NB4 (cell line): ENCODE measurements at regions not wholly inside any gene's neighbourhood (a gene's known extent, or its start where the extent isn't known, plus 50 kb on each side); places are given as distances from the start of the nearest gene placed in this dataset.
A peak's percentile ranks its signal among the peaks of the same experiment; 100 is the strongest.

Experiments used
- DNase-seq: peaks from one replicate; pipeline ENCODE4 v3.0.0; 2010; ENCODE audit warnings: low read depth
- H3K4me3 ChIP-seq: one replicate; pipeline ENCODE4 v1.5.1; 2011; ENCODE audit warnings: mild to moderate bottlenecking, low read depth, low read length, moderate library complexity
- MYC ChIP-seq: IDR thresholded peaks from 2 replicates; pipeline ENCODE4 v1.6.1; 2011; ENCODE audit warnings: low read depth, low read length
- POLR2A ChIP-seq: IDR thresholded peaks from 2 replicates; pipeline ENCODE4 v1.6.1; 2011; ENCODE audit warnings: mild to moderate bottlenecking; ENCODE audit not compliant: insufficient read length; ENCODE audit errors: extremely low read depth
- TF ChIP-seq, protein P1 (sequence below): IDR thresholded peaks from one replicate; pipeline ENCODE4 v1.5.1; 2012; ENCODE audit warnings: low read depth, low read length
- TF ChIP-seq, protein P2 (sequence below): IDR thresholded peaks from 2 replicates; pipeline ENCODE4 v1.6.1; 2011; ENCODE audit warnings: low read depth, low read length

GRCh38 chr2:225182126-225182525 is 139.9 kb upstream of the DOCK10 start:
- DNase-seq: no peak
- TF ChIP-seq, protein P1, sequence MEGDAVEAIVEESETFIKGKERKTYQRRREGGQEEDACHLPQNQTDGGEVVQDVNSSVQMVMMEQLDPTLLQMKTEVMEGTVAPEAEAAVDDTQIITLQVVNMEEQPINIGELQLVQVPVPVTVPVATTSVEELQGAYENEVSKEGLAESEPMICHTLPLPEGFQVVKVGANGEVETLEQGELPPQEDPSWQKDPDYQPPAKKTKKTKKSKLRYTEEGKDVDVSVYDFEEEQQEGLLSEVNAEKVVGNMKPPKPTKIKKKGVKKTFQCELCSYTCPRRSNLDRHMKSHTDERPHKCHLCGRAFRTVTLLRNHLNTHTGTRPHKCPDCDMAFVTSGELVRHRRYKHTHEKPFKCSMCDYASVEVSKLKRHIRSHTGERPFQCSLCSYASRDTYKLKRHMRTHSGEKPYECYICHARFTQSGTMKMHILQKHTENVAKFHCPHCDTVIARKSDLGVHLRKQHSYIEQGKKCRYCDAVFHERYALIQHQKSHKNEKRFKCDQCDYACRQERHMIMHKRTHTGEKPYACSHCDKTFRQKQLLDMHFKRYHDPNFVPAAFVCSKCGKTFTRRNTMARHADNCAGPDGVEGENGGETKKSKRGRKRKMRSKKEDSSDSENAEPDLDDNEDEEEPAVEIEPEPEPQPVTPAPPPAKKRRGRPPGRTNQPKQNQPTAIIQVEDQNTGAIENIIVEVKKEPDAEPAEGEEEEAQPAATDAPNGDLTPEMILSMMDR: no peak
- no peak for TF ChIP-seq MYC
- TF ChIP-seq, protein P2, sequence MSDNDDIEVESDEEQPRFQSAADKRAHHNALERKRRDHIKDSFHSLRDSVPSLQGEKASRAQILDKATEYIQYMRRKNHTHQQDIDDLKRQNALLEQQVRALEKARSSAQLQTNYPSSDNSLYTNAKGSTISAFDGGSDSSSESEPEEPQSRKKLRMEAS: no peak
- no peak for TF ChIP-seq POLR2A
- H3K4me3 ChIP-seq: no peak overlapping the region

DNA sequence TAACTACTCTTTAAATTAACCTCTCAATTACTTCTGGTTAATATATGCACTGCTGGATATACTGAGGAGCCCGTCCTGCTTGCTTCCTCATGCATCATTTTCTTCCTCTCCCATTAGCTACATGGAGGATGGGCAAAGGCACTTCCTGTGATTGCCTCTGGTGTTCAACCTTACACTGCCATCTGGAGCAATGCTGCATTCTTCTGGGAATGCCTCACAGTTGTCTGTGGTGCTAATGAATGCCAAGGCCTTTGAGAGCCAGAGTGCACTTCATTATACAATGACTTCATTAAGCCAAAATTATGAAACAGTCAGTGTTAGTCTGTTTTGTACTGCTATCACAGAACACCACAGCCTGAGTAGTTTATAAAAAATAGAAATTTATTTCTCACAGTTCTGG is 134.8 kb upstream of the DOCK10 start:
- H3K4me3 ChIP-seq: no peak overlapping the region
- no peak for DNase-seq
- TF ChIP-seq, protein P2: no peak
- TF ChIP-seq, protein P1: no peak
- TF ChIP-seq MYC: no peak

DNA sequence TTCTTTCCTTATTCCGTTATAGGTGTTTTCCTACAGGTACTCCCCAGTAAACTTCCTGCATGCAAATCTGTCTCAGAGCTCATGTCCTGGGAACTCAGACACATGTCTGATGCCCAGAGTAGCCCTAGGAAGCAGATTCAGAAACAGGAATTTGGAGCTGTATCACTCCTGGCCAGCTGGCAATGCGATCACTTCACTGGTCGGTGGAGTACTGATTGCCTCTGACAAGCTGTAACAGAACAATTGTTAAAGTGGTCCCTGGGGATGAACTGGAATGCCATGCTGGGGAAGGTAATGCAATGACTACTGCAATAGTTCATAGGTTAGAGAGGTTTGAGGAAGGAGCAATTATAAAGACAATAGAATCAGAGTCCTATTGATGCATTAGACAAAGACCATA is 131.6 kb upstream of the DOCK10 start:
- DNase-seq: no peak
- no peak overlapping the region for H3K4me3 ChIP-seq
- TF ChIP-seq MYC (no peak), POLR2A (no peak)
- TF ChIP-seq, protein P2: no peak
- TF ChIP-seq, protein P1: no peak

GRCh38 chr2:225171350-225171749 is 129.1 kb upstream of the DOCK10 start:
- H3K4me3 ChIP-seq: no peak overlapping the region
- peak; percentile 15 for DNase-seq
- TF ChIP-seq, protein P1: no peak
- TF ChIP-seq POLR2A (no peak), MYC (no peak)
- TF ChIP-seq, protein P2: no peak

GRCh38 chr2:225170162-225170561 is 127.9 kb upstream of the DOCK10 start:
- no peak for DNase-seq
- TF ChIP-seq, protein P1: no peak
- TF ChIP-seq MYC: no peak
- no peak for TF ChIP-seq POLR2A
- TF ChIP-seq, protein P2: no peak
- H3K4me3 ChIP-seq: no peak overlapping the region

DNA sequence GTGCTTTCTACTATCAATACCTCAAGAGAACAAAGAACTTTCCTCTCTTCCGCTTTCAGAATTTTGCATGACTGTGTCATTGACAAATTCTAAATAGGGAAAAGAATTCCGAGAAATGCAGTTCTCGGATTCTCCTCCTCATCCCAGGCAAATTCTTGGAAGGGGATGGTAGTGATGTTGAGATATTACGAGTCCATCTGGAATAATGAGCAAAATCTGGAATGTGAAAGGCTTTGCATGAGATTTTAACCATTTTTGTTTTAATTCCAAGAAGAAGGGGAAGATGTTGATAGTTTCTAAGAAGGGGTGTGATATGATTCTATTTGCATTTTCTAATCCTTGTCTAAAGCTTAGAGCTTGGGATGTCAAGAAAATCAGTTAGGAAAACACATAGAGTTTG is 127.1 kb upstream of the DOCK10 start:
- H3K4me3 ChIP-seq: no peak overlapping the region
- no peak for TF ChIP-seq MYC
- TF ChIP-seq, protein P2: no peak
- TF ChIP-seq, protein P1: no peak
- TF ChIP-seq POLR2A: no peak
- no peak for DNase-seq
